Sigmoid colon (tissue), 3 donors: ENCODE measurements at regions not wholly inside any gene's neighbourhood (a gene's known extent, or its start where the extent isn't known, plus 50 kb on each side); places are given as distances from the start of the nearest gene placed in this dataset.

ENCODE experiments used
- CTCF ChIP-seq, 4 experiments: fragments of 450-650 bp in 3 of 4; fragments of 200-600 bp in 1 of 4; IDR thresholded peaks; one replicate each; pipeline ENCODE4 v1.5.1; 2016 to 2019; ENCODE audit warnings: antibody characterized with exemption in 4 of 4, mild to moderate bottlenecking in 3 of 4, moderate library complexity in 2 of 4
- POLR2A ChIP-seq, 2 donors: fragments of 450-650 bp; IDR thresholded peaks; one replicate each; pipeline ENCODE4 v1.6.1; 2016; ENCODE audit warnings: antibody characterized with exemption in 2 of 2, mild to moderate bottlenecking in 2 of 2, moderate library complexity in 2 of 2

- TF ChIP-seq CTCF (IDR thresholded peaks at IDR 0.05) (no peak), POLR2A (IDR thresholded peaks at IDR 0.05) (no peak)
Observed at GRCh38 chr5:4520559-4520958, 619.6 kb upstream of the ADAMTS16 start.
